GM12801 (cell line): ENCODE measurements at regions not wholly inside any gene's neighbourhood (a gene's known extent, or its start where the extent isn't known, plus 50 kb on each side); places are given as distances from the start of the nearest gene placed in this dataset.

ENCODE experiments used
- CTCF ChIP-seq: IDR thresholded peaks from one replicate; pipeline ENCODE4 v1.5.1; 2011; ENCODE audit warnings: control low read depth; ENCODE audit not compliant: insufficient read length; ENCODE audit errors: extremely low read depth

- TF ChIP-seq CTCF = no peak
These were observed 168.8 kb upstream of the RAI14 start for GRCh38 chr5:34487159-34487879.

GRCh38 chr5:34487956-34488355 lies 168.2 kb upstream of the RAI14 start:
- TF ChIP-seq CTCF = no peak

- no peak for TF ChIP-seq CTCF
These were observed 167.1 kb upstream of the RAI14 start for GRCh38 chr5:34488984-34489383.

GRCh38 chr5:34490506-34491250 lies 165.4 kb upstream of the RAI14 start:
- no peak for TF ChIP-seq CTCF

- TF ChIP-seq CTCF = no peak
These were observed 164.9 kb upstream of the RAI14 start for GRCh38 chr5:34491251-34491620.

GRCh38 chr5:34494111-34494755 lies 161.9 kb upstream of the RAI14 start:
- TF ChIP-seq CTCF = no peak

GRCh38 chr5:34495178-34495577 lies 160.9 kb upstream of the RAI14 start:
- no peak for TF ChIP-seq CTCF
